A172 (cell line): ENCODE measurements at regions not wholly inside any gene's neighbourhood (a gene's known extent, or its start where the extent isn't known, plus 50 kb on each side); places are given as distances from the start of the nearest gene placed in this dataset.

Experiments used
- DNase-seq: peaks from one replicate; pipeline ENCODE4 v3.0.0-alpha.2; 2015; ENCODE audit warnings: low spot score

DNA sequence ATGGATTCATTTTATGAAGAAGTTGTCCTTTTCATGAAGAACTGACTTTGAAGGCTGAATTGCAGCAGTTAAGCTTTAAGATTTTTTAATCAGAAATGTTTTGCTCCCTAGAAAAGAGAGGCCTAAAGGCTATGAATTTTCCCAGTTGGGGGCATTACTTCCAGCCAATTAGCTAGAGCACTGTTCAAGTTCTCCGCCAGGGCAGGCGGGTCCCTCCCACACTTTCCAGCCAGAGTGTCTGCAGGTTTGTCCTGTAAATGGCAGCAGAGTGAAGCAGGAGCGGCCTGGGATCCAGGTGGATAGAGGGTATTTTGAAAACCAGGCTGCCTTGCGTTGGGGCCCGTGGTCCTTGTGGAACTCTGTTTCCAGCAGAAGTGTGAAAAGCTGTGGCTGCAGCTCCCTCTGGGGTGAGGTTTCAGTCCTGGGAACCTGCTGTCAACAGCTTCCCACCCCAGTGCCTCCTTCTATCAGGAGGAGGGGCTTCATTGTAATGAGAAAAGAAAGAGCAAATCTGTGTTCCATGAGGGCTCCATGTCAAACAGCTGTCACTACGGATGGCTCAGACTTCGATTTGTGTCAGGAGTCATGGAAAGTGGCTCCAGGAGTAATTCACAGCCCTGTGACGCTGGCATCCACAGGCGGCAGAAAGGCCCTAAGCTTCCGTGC, 210.7 kb upstream of the TMEM132C start:
- DNase-seq, result no peak

DNA sequence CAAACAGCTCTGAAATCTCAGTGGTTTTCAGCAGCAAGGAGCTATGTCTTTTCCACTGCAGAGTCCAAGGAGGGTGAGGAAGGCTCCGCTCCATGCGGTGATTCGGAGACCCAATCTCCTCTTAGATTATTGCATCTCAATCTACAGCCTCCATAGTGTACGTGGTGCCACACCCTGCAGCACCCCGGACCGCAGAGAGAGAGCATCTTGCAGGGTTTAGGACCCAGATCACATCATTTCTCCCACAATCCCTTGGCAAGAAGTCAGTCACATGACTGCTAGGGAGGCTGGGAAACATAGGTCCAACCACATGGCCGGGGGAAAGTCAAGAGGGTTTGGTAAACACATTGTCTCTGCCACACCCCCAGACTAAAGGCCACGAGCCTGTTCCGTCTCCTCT, 209.4 kb upstream of the TMEM132C start:
- DNase-seq, result no peak

DNA sequence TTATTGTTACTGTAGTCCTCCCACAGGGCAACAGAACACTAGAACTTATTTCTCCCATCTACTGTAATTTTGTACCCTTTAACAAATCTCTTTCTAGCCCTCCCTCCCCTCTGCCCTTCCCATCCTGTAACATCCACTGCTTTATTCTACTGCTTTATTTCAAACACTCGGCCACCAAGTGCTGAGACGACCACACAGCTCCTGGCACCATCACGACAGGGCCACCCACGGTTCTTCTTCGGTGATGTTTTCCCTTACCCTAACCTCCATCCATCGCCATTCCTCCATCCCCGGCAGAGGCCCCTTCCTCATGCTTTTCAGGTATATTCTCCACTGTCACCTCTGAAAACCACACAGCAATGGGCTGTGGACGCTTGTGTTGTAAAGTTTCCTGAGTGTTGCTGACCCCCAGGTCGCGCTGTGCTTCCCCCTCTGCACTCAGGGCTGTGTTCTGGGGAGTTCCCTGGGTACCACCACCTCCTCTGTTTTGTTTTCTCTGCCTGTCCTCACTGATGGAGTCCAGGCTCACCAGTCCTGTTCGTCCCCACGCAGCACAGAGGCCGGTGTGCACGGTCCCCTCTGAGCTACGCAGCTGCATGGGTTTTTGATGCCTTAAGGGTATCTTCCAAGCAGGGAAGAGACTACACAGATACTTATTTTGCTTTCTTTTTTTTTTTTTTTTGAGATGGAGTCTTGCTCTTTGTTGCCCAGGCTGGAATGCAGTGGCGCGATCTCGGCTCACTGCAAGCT, 207.2 kb upstream of the TMEM132C start:
- DNase-seq, result no peak

DNA sequence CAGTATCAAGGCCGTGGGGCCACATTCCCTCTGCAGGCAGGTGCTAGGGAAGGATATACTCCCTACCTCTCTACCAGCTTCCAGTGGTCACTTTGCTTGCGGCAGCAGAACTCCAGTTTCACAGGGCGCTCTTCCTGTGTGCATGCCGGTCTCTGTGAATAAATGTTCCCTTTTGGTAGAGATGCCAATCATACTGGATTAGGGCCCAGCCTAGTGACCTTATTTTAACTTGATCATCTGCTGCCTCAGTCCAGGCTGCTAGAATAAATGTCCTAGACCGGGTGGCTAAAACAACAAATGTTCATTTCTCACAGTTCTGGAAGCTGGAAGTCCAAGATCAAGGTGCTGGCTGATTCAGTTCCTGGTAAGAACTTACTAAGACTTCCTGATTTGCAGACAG, 198.8 kb upstream of the TMEM132C start:
- DNase-seq, result no peak

DNA sequence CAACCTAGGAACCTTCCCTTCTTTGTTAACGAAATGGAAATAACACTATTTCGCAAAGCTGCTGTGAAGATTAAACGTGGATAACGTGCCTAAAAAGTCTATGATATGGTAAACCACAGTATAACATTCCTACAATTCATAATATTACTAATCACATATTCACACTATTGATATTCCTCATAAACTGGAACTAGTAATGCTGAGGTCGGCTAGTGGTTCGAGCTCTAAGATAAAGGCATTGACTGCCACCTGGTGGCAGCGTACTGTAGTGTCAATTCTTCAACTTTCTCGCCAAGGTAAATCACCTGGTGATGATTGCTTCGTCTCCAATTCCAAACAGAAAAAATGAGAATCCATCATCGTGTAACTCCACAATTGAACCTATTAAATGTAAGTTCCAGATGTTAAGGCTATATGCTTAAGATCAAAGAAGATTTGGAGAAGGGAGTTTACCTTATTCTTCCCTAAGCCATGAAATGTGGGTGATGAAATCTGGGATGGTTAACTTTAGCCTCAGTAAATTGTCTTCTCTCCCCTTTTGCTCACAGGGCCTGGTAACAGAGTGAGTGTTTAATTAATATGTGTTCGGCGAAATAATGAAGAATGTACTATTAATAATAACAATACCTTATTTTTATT, 197.5 kb upstream of the TMEM132C start:
- DNase-seq, result peak; percentile 60

DNA sequence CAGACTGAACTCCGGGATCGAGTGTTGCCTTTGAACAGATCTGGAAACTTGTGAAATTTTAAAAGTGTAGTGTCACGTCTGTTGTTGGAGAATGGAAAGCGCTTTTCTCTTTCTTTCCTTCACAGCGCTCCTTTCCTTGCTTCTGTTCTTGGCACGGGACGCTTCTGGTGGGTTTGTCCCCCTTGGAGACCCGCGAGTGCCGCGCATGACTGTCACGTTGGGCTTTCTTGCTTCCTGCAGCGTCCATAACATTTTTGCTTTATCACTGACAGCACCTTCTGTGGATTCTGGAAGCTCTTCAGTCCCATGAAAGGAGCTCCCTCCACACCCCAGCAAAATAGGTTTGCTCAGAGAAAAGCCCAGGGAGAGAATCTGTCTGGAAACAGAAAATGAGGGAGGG, 193.0 kb upstream of the TMEM132C start:
- DNase-seq, result no peak

DNA sequence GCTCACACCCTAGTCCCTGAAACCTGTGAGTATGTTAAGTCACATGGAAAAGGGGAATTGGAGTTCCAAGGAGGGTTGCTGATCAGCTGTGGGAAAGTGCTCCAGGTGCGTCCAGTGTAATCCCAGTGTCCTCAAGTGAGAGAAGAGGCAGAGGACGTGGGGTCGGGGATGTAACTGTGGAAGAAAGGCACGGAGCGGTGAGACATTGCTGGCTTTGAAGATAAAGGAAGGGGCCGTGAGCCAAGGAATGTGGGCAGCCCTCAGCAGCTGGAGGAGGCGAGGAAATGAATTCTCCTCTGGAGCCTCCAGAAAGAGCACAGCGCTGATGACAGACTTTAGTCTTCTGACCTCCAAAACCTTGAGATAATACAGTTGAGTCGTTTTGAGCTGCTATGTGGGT, 191.6 kb upstream of the TMEM132C start:
- no peak for DNase-seq

DNA sequence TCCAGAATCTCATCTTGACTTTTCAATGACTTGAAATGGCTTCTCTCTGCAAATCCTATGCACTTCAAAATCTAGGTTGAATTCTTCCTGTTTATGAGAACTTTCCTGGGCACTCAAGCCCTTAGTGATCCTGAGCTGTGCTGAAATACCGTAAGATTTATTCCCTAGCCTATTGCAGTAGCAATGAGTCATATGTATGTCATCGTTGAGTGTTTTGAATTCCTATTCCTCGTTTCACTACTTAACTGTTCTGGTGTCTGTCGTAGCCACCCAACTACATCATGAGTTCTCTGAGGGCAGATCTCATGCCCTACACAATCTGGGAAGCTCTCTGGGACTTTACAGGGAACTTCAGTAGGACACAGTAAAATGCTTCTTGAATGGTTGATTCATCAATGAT, 190.8 kb upstream of the TMEM132C start:
- peak; percentile 93 for DNase-seq

DNA sequence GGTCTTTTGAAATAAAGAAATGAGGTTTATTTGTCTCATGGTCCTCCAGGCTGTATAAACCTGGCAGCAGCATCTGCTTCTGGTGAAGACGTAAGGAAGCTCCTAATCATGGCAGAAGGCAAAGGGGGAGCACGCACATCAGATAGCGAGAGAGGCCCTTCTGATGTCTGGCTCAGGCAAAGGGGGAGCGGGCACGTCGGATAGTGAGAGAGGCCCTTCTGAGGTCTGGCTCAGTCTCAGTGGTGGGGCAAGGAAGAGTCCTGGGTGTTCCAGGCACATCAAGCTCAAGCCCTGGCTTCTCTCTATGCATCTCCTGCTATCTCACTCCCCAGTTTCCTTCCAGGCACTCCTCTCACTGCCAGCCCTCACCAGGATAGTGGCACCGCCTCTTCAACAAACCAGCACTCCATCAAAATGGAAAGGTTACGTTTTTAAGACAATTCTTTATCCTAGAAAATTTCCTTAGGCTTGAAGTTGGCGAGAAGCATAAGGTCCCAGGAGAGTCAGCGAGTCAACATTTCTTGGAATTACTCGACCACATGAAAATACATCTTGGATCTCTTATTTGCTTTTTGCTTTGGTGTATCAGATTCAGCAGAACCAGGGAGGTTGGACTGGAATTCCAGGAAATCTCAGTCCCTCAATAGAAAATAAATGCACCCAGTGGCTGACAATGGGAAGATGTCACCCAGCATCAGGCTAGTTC, 189.6 kb upstream of the TMEM132C start:
- no peak for DNase-seq

DNA sequence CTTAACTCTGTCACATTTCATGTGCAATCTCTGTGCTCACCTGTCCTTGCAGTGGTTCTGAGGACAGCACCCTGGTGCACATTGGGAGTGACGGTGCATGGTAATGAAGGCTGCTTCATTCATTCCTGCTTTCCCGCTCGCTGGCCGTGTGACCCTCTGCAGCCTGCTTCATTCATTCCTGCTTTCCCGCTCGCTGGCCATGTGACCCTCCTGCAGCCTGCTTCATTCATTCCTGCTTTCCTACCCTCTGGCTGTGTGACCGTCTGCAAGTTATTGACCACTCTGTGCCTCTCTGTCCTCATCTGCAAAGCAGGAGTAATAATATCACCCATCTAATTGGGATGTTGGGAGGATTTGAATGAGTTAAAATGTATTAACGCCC, 189.1 kb upstream of the TMEM132C start:
- no peak for DNase-seq

DNA sequence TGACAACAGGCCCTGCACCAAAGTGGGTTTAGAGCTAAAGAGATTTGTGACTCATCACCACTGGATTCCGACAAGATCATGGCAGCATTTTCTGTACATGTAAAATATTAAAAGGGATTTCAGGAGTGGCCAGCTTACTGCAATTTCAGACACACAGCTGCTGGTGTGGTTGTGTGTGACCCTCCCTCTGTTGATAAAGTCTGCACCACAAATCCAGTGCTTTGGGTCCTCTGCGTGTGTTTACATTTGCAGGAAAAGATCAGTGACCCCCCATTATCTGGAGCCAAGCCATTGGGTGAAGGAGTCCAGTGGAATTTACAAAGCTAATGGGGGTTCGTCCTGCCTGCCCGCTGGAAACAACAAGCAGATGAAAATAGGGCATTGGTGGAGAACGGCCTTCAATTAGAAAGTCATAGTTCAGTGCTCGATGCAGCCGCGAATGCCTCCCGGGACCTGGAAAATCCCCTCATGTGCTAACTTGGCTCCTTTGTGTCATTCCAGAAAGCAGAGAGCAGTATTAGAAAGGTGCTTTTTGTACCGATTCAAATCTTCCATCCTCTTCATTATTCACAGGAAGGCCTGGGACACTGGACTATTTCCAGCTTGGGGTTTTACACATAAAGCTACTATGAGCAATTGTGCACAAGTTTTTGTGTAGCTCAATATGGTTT, 188.5 kb upstream of the TMEM132C start:
- peak; percentile 37 for DNase-seq

DNA sequence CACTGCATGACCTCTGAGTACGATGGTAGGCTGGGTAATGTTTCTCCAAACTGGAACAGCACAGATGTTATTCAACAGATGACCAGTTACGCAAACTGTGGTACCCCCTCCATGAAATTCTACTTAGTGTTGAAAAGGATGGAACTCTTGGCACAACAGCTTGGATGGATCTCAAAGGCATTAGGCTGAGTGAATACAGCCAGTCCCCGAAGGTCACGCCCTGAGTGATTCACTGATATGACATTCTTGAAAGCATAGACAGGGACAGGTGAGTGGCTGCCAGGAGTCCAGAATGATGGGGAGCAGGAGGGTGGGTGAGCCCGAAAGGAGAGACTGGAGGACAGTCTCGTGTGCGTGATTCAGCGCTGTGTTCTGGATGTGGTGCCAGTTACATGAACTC, 187.5 kb upstream of the TMEM132C start:
- DNase-seq, result no peak

DNA sequence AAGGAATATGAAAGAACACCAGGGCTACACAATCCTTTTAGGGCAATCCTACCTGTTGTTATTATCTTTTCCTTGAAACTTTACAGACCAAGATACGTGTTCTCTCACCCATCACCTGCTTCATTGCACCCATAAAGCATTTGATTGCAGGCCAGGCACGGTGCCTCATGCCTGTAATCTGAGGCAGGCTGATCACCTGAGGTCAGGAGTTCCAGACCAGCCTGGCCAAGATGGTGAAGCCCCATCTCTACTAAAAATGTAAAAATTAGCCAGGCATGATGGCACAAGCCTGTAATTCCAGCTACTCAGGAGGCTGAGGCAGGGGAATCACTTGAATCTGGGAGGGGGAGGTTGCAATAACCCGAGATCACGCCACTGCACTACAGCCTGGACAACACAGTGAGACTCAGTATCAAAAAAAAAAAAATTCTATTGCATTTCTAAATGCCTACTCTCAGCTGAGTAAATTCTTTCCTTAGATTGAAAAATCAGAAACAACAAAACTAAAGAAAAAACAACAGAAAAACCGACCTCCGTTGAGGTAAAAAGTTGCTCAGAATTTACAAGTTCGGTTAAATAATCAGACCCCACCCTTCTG, 183.7 kb upstream of the TMEM132C start:
- DNase-seq, result no peak

DNA sequence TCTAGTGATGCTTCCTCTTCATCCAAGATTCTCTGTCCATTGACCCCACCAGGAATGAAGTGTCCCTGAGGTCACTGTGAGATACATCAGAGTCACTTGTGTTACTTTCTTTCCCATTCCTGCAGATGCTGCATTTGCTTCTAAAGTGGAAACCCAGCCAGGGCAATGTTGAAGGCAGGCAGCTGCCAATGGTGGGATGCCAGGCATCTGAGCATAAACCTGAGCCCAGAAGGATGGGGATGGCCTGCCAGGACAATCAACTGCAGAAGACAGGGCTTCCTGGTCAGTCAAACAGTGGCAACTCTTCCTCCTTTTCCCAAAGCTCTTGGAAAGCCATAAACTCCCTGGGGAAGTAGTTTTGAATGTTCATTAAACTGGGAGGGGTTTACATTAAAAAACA, 178.0 kb upstream of the TMEM132C start:
- DNase-seq, result no peak

DNA sequence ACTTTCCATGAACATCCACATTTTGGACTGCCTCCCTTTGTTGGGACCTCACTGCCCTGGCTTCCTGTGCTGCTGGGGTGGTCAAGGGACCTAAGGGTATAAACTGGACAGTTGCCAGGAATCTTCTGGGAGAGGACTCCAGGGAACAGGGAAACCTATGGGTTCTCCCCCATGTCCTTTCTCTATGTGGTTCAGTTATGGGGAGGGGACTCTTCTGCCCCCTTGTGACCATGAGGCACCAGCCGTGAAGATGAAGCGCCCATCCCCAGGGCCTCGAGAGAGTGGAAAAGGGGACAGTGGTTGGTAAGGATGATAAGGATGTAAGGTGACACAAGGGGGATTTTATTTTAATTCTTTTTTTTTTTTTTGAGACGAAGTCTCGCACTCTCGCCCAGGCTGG, 177.0 kb upstream of the TMEM132C start:
- no peak for DNase-seq

DNA sequence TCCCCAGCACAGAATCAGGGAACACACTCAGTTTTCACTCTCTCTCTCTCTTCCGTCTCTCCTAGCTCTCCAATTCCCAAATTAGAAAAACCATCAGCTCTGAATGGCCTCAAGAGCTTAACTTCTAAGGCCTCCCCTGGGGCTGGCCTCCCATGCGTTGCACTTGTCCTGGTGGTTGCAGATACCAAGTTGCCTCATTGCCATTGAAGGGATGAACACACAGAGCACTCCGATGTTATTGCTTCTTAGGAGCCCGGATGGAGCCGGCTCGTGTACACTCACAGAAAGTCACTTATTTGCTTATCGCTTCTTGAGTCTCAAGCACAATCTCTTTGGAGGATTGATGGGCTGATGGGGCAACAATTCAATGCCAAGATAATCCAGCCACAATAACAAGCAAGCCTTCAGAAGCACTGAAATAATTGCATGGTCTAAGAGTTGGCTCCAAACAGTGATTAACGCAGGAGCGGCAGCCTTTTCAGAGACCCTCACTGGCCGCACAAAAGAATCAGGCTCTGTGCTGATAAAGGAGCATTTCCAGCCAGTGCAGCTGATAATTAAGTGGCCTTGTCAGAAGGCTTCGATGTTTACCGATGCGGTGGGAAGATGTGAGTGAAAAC, 175.8 kb upstream of the TMEM132C start:
- DNase-seq, result no peak

DNA sequence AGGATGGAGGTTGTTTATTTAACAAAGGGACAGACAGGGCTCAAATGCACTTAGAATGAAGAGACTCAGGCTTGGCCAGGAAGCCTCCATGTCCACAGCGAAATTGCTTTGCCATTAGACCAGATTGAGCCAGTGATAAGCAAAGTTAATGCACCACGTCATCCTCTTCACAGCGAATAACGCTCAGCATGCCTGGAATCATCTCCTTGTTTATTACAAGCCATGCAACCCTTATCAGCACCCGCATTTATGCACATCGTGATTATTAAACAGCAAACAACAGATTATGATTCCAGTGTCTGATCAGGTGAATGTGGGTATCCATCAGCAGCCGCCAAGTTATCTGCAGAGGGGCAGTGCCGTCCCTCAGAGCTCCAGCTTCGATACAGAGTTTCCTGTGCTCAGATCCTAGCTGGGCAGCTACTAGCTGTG, 175.0 kb upstream of the TMEM132C start:
- no peak for DNase-seq

DNA sequence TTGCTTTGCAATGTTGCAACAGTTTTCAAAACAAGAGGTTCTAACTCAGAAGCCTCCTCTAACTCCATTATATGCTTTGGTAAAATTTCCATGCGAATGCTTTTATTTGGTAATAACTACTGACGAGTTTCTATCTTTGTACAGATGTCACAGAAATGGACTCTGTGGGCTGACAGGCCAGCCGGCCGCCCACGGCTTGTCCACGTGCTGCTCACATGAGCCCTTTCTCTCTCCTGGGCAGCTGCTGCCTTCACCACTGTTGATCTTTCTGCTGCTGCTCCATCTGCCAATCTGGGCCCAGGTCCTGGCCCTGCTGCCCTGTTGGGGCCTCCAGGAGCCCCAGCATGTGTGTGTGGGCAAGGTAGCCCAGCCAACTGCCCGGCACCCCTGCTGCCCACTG, 168.2 kb upstream of the TMEM132C start:
- DNase-seq, result no peak

DNA sequence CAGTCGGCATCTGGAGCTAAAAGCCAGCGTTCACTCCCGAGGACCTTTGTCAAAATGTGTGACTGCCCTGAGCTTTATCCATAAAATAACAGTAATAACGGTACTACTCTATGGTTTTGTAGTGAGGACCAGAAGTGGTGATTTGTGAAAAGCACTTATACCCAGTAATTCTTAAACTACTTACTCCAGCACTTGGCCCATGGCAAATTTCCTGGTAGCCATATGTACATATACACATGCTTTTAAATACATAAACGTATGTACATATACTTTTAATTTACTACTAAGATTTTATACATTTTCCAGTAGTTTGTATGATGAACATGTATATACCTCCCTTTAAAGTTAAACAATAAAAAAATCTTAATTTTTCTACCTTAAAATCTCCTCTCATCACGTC, 163.8 kb upstream of the TMEM132C start:
- no peak for DNase-seq

DNA sequence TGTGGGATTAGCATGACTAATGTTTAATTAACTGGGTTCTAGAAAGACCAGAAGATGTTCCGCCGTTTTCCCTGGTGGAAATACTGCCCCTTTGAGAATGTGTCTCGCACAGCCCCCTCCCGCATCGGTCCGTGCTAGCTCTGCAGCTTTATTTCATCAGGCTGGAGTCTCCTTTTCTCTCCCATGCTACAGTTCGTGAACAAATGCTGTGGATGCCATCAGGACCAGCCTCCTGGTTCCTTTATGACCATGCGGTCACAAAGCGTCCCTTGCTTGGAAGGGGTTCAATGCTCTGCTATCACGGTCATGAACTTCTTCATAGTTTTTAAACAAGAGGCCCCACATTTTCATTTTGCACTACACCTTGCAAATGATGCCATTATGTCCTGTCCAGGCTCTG, 157.7 kb upstream of the TMEM132C start:
- no peak for DNase-seq

DNA sequence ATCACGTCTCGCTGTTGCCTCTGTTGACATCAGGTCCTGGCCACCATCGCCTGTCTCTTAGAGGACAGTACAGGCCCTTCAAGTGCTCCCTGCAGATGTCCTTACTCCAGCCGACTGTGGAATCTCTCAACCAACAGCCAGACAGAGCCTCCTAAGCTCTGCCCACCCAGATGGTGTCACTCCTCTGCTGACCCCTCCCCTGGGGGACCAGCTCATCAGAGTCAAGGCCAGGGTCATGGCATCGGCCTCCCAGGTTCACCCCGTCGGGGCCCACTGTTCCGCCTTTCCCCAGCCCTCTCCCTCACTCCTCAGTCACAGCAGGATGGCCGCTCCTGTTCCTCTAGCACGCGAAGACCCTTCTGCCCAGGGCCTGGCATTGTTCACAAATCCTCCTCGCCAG, 157.3 kb upstream of the TMEM132C start:
- no peak for DNase-seq
